ENCODE measurements at regions not wholly inside any gene's neighbourhood (a gene's known extent, or its start where the extent isn't known, plus 50 kb on each side); places are given as distances from the start of the nearest gene placed in this dataset.

- no peak overlapping the region for H3K4me3 ChIP-seq (ENCODE audit: low read depth in 1 of 2, low read length in 2 of 2)
Observed at GRCh38 chr19:31570718-31571117, 221.5 kb upstream of the TSHZ3 start.

GRCh38 chr19:31572102-31572975 is 223.1 kb upstream of the TSHZ3 start:
- H3K27me3 ChIP-seq (ENCODE audit: control insufficient read depth in 1 of 2, insufficient read depth in 2 of 2, low read length in 2 of 2), result no peaks in the 10 kb centered on the region

More at GRCh38 chr19:31570718-31571117, 221.5 kb upstream of the TSHZ3 start:
- Histone ChIP-seq H3K27ac (ENCODE audit: low read depth, low read length) (no peak overlapping the region), H3K9ac (ENCODE audit: low read depth in 1 of 2, low read length in 2 of 2) (no peak overlapping the region), H3K9me3 (ENCODE audit: control insufficient read depth in 1 of 2, low read length in 2 of 2) (no peaks in the 10 kb centered on the region), H3K36me3 (ENCODE audit: control insufficient read depth in 1 of 2, insufficient read depth in 2 of 2, low read length in 2 of 2) (no peaks in the 10 kb centered on the region), H3K4me1 (ENCODE audit: control insufficient read depth in 1 of 2, insufficient read depth in 2 of 2, low read length in 2 of 2) (no peaks in the 10 kb centered on the region), H3K27me3 (ENCODE audit: control insufficient read depth in 1 of 2, insufficient read depth in 2 of 2, low read length in 2 of 2) (no peaks in the 10 kb centered on the region)

GRCh38 chr19:31572976-31573298 is 223.7 kb upstream of the TSHZ3 start:
- H3K9ac ChIP-seq (ENCODE audit: low read depth in 1 of 2, low read length in 2 of 2), result no peak overlapping the region
- no peaks in the 10 kb centered on the region for H3K4me1 ChIP-seq (ENCODE audit: control insufficient read depth in 1 of 2, insufficient read depth in 2 of 2, low read length in 2 of 2)
- no peaks in the 10 kb centered on the region for H3K9me3 ChIP-seq (ENCODE audit: control insufficient read depth in 1 of 2, low read length in 2 of 2)
- H3K4me3 ChIP-seq (ENCODE audit: low read depth in 1 of 2, low read length in 2 of 2), result no peak overlapping the region
- H3K27ac ChIP-seq (ENCODE audit: low read depth, low read length), result no peak overlapping the region
- no peaks in the 10 kb centered on the region for H3K36me3 ChIP-seq (ENCODE audit: control insufficient read depth in 1 of 2, insufficient read depth in 2 of 2, low read length in 2 of 2)
- no peaks in the 10 kb centered on the region for H3K27me3 ChIP-seq (ENCODE audit: control insufficient read depth in 1 of 2, insufficient read depth in 2 of 2, low read length in 2 of 2)

More at GRCh38 chr19:31572102-31572975, 223.1 kb upstream of the TSHZ3 start:
- Histone ChIP-seq H3K36me3 (ENCODE audit: control insufficient read depth in 1 of 2, insufficient read depth in 2 of 2, low read length in 2 of 2) (no peaks in the 10 kb centered on the region), H3K9me3 (ENCODE audit: control insufficient read depth in 1 of 2, low read length in 2 of 2) (no peaks in the 10 kb centered on the region), H3K9ac (ENCODE audit: low read depth in 1 of 2, low read length in 2 of 2) (no peak overlapping the region), H3K4me3 (ENCODE audit: low read depth in 1 of 2, low read length in 2 of 2) (no peak overlapping the region), H3K27ac (ENCODE audit: low read depth, low read length) (no peak overlapping the region), H3K4me1 (ENCODE audit: control insufficient read depth in 1 of 2, insufficient read depth in 2 of 2, low read length in 2 of 2) (no peaks in the 10 kb centered on the region)

GRCh38 chr19:31574251-31574973 is 225.2 kb upstream of the TSHZ3 start:
- Histone ChIP-seq H3K9ac (ENCODE audit: low read depth in 1 of 2, low read length in 2 of 2) (no peak overlapping the region), H3K36me3 (ENCODE audit: control insufficient read depth in 1 of 2, insufficient read depth in 2 of 2, low read length in 2 of 2) (no peaks in the 10 kb centered on the region), H3K4me1 (ENCODE audit: control insufficient read depth in 1 of 2, insufficient read depth in 2 of 2, low read length in 2 of 2) (no peaks in the 10 kb centered on the region), H3K27me3 (ENCODE audit: control insufficient read depth in 1 of 2, insufficient read depth in 2 of 2, low read length in 2 of 2) (no peaks in the 10 kb centered on the region), H3K9me3 (ENCODE audit: control insufficient read depth in 1 of 2, low read length in 2 of 2) (no peaks in the 10 kb centered on the region), H3K27ac (ENCODE audit: low read depth, low read length) (no peak overlapping the region), H3K4me3 (ENCODE audit: low read depth in 1 of 2, low read length in 2 of 2) (no peak overlapping the region)

- Histone ChIP-seq H3K9ac (ENCODE audit: low read depth in 1 of 2, low read length in 2 of 2) (no peak overlapping the region), H3K36me3 (ENCODE audit: control insufficient read depth in 1 of 2, insufficient read depth in 2 of 2, low read length in 2 of 2) (no peaks in the 10 kb centered on the region), H3K27ac (ENCODE audit: low read depth, low read length) (no peak overlapping the region), H3K4me3 (ENCODE audit: low read depth in 1 of 2, low read length in 2 of 2) (no peak overlapping the region), H3K27me3 (ENCODE audit: control insufficient read depth in 1 of 2, insufficient read depth in 2 of 2, low read length in 2 of 2) (no peaks in the 10 kb centered on the region), H3K9me3 (ENCODE audit: control insufficient read depth in 1 of 2, low read length in 2 of 2) (no peaks in the 10 kb centered on the region), H3K4me1 (ENCODE audit: control insufficient read depth in 1 of 2, insufficient read depth in 2 of 2, low read length in 2 of 2) (no peaks in the 10 kb centered on the region)
Observed at GRCh38 chr19:31575846-31576335, 226.7 kb upstream of the TSHZ3 start.

GRCh38 chr19:31578326-31578725 is 229.1 kb upstream of the TSHZ3 start:
- H3K4me3 ChIP-seq (ENCODE audit: low read depth in 1 of 2, low read length in 2 of 2), result no peak overlapping the region
- H3K9me3 ChIP-seq (ENCODE audit: control insufficient read depth in 1 of 2, low read length in 2 of 2), result no peaks in the 10 kb centered on the region
- no peak overlapping the region for H3K9ac ChIP-seq (ENCODE audit: low read depth in 1 of 2, low read length in 2 of 2)
- H3K27me3 ChIP-seq (ENCODE audit: control insufficient read depth in 1 of 2, insufficient read depth in 2 of 2, low read length in 2 of 2), result no peaks in the 10 kb centered on the region
- H3K36me3 ChIP-seq (ENCODE audit: control insufficient read depth in 1 of 2, insufficient read depth in 2 of 2, low read length in 2 of 2), result no peaks in the 10 kb centered on the region
- H3K4me1 ChIP-seq (ENCODE audit: control insufficient read depth in 1 of 2, insufficient read depth in 2 of 2, low read length in 2 of 2), result no peaks in the 10 kb centered on the region
- no peak overlapping the region for H3K27ac ChIP-seq (ENCODE audit: low read depth, low read length)

GRCh38 chr19:31583148-31583547 is 233.9 kb upstream of the TSHZ3 start:
- Histone ChIP-seq H3K4me3 (ENCODE audit: low read depth in 1 of 2, low read length in 2 of 2) (no peak overlapping the region), H3K27ac (ENCODE audit: low read depth, low read length) (no peak overlapping the region)

GRCh38 chr19:31586282-31586681 is 237.0 kb upstream of the TSHZ3 start:
- Histone ChIP-seq H3K4me3 (ENCODE audit: low read depth in 1 of 2, low read length in 2 of 2) (no peak overlapping the region), H3K9me3 (ENCODE audit: control insufficient read depth in 1 of 2, low read length in 2 of 2) (no peaks in the 10 kb centered on the region), H3K9ac (ENCODE audit: low read depth in 1 of 2, low read length in 2 of 2) (no peak overlapping the region), H3K4me1 (ENCODE audit: control insufficient read depth in 1 of 2, insufficient read depth in 2 of 2, low read length in 2 of 2) (no peaks in the 10 kb centered on the region), H3K36me3 (ENCODE audit: control insufficient read depth in 1 of 2, insufficient read depth in 2 of 2, low read length in 2 of 2) (no peaks in the 10 kb centered on the region), H3K27me3 (ENCODE audit: control insufficient read depth in 1 of 2, insufficient read depth in 2 of 2, low read length in 2 of 2) (no peaks in the 10 kb centered on the region), H3K27ac (ENCODE audit: low read depth, low read length) (no peak overlapping the region)

More at GRCh38 chr19:31583148-31583547, 233.9 kb upstream of the TSHZ3 start:
- no peaks in the 10 kb centered on the region for H3K27me3 ChIP-seq (ENCODE audit: control insufficient read depth in 1 of 2, insufficient read depth in 2 of 2, low read length in 2 of 2)
- H3K9me3 ChIP-seq (ENCODE audit: control insufficient read depth in 1 of 2, low read length in 2 of 2), result no peaks in the 10 kb centered on the region
- no peak overlapping the region for H3K9ac ChIP-seq (ENCODE audit: low read depth in 1 of 2, low read length in 2 of 2)
- no peaks in the 10 kb centered on the region for H3K36me3 ChIP-seq (ENCODE audit: control insufficient read depth in 1 of 2, insufficient read depth in 2 of 2, low read length in 2 of 2)
- H3K4me1 ChIP-seq (ENCODE audit: control insufficient read depth in 1 of 2, insufficient read depth in 2 of 2, low read length in 2 of 2), result no peaks in the 10 kb centered on the region

- H3K27me3 ChIP-seq (ENCODE audit: control insufficient read depth in 1 of 2, insufficient read depth in 2 of 2, low read length in 2 of 2), result no peaks in the 10 kb centered on the region
- H3K9me3 ChIP-seq (ENCODE audit: control insufficient read depth in 1 of 2, low read length in 2 of 2), result no peaks in the 10 kb centered on the region
- no peaks in the 10 kb centered on the region for H3K36me3 ChIP-seq (ENCODE audit: control insufficient read depth in 1 of 2, insufficient read depth in 2 of 2, low read length in 2 of 2)
- no peaks in the 10 kb centered on the region for H3K4me1 ChIP-seq (ENCODE audit: control insufficient read depth in 1 of 2, insufficient read depth in 2 of 2, low read length in 2 of 2)
- no peak overlapping the region for H3K4me3 ChIP-seq (ENCODE audit: low read depth in 1 of 2, low read length in 2 of 2)
- H3K27ac ChIP-seq (ENCODE audit: low read depth, low read length), result no peak overlapping the region
- no peak overlapping the region for H3K9ac ChIP-seq (ENCODE audit: low read depth in 1 of 2, low read length in 2 of 2)
Observed at GRCh38 chr19:31589109-31589508, 239.9 kb upstream of the TSHZ3 start.

GRCh38 chr19:31591258-31591657 is 242.0 kb upstream of the TSHZ3 start:
- H3K27me3 ChIP-seq (ENCODE audit: control insufficient read depth in 1 of 2, insufficient read depth in 2 of 2, low read length in 2 of 2), result no peaks in the 10 kb centered on the region
- no peak overlapping the region for H3K4me3 ChIP-seq (ENCODE audit: low read depth in 1 of 2, low read length in 2 of 2)
- no peaks in the 10 kb centered on the region for H3K4me1 ChIP-seq (ENCODE audit: control insufficient read depth in 1 of 2, insufficient read depth in 2 of 2, low read length in 2 of 2)
- H3K9ac ChIP-seq (ENCODE audit: low read depth in 1 of 2, low read length in 2 of 2), result no peak overlapping the region
- H3K36me3 ChIP-seq (ENCODE audit: control insufficient read depth in 1 of 2, insufficient read depth in 2 of 2, low read length in 2 of 2), result no peaks in the 10 kb centered on the region
- no peak overlapping the region for H3K27ac ChIP-seq (ENCODE audit: low read depth, low read length)
- H3K9me3 ChIP-seq (ENCODE audit: control insufficient read depth in 1 of 2, low read length in 2 of 2), result no peaks in the 10 kb centered on the region

Data from duodenal mucosa (tissue), 2 donors.